Inflammatory macrophage treated with lipopolysaccharide for 1 hour (primary cell): ENCODE measurements at regions not wholly inside any gene's neighbourhood (a gene's known extent, or its start where the extent isn't known, plus 50 kb on each side); places are given as distances from the start of the nearest gene placed in this dataset.

Experiments used
- DNase-seq, 2 donors: peaks; one replicate each; pipeline ENCODE4 v3.0.0-alpha.2; 2020 to 2022

DNA sequence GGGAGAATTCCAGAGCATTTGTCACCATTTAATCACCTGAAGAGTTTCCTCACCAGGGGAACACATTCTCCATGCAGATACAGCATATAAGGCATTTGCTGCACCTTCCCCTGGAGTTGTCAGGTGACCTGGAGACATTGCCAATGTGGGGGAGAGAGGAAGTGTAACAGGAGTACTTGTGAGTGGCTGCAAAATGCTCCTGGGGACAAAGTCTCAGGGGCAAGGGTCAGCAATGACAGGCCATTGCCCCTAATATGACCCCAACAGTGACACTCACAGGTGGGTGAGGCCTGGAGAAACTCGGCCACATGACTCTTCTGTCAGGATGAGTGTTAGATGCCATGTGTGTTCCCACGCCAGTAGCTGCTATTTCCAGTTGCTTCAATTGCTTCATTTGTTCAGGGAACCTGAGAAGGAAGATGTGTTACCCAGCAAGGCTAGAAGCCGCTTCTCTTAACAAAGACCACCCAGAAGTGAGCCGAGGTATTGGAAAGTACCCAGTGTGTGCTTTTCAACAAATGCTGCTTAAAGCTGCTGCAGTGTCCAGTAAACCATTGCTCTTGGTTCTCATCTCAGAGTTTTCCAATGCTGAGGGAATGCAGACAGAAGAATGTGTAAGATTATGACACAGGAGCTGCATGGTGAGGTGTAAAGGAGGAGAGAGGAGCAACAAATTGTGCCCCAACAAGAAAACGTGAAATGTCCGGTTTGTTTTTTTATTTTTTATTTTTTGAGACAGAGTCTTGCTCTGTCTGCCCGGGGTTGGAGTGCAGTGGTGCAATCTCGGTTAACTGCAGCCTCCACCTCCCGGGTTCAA, 128.2 kb upstream of the SLC44A1 start:
- DNase-seq, result peak in 1 of 2 donors; percentile 49

DNA sequence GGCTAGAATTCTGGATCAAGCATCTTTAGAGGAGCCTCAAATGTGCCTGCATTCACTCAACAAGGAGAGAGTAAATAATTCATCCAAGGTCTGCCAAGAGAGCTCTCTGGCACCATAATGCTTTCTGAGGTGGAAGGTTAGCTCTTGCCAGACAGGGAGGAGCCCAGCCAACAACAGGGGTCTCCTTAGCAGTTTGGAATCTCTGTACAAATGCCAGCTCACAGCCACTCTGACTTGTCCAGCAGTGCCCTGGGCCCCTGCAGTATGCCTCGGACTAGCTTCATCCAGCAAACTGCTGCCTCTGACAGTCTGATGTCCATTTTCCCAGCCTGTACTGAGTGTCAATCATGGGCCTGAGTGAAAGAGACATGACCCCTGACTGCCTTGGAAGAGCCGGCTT, 127.2 kb upstream of the SLC44A1 start:
- no peak for DNase-seq

DNA sequence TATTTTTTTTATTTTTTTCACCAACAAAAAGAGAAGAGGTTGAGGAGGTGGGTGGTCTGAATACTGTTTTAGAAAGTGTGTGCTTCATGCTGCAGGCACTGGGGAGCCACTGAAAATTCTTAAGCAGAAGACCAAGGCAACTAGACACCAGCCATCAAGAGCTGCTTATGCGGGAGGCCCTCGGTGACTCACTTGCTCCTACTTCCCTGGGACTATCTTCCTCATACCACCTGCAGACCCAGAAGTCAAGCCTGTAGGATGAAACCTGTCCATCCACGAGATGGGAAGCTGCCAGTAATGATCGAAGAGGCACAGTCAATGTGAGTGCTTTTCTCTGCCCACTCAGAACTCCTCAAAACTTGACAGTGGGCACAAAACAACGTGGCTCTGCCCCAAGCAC, 125.8 kb upstream of the SLC44A1 start:
- no peak for DNase-seq

DNA sequence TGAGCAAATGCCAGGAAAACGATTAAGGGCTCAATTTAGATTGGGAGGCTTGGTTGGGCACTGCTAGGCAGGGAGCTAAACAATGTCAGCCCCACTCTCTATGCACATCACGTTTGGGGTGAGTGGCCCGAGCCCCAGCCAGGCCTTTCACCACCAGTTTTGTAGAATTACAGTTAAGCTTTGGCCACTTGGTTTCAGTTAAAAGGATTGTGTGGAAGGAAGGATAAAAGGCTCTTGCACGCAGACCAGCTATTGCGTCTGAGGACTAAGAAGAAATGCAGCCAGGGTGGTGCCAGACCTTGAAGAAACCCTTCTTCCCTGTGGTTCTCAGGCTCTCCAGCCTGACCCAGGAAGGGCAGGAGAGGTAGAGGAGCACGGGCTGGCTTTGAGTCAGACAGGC, 125.3 kb upstream of the SLC44A1 start:
- DNase-seq, result no peak

DNA sequence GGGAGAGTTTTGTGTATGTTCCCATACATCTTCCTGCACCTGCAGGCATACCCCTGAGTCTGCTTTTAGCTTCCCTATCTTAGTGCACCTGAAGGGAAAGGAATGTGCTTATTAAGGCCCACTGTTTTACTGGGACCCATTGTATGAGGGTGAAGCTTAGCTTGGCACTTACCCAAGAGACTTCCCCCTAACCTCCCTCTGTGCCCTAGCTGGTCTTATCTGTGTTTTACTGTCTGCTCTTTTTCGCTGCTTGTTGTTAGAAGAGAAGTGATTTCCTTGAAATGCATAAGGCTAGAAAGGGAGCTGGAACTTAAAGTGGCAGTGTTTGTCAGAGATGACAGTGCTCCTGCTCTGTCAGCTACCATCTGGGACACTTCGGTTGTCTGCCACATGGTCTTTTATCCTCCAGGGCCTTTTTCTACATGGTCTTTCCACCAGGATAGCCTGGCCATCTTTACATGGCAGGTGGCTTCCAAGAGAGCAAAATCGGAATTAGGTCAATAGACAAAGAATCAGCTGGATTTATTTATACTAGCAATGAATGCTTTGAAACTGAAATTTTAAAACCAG, 122.5 kb upstream of the SLC44A1 start:
- no peak for DNase-seq

DNA sequence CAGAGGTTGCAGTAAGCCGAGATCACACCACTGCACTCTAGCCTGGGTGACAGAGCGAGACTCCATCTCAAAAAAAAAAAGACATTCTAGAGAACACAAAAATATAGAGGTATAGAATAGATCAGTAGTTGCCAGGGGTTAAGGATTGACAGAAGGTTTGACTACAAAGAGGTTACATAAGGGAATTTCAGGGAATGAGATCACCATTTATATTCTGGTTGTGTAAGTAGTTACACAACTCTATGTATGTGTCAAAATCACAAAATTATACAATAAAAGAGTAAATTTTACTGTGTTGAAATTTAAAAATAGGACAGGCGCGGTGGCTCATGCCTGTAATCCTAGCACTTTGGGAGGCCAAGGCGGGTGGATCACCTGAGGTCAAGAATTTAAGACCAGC, 119.9 kb upstream of the SLC44A1 start:
- DNase-seq, result peak; percentile 87 to 90

DNA sequence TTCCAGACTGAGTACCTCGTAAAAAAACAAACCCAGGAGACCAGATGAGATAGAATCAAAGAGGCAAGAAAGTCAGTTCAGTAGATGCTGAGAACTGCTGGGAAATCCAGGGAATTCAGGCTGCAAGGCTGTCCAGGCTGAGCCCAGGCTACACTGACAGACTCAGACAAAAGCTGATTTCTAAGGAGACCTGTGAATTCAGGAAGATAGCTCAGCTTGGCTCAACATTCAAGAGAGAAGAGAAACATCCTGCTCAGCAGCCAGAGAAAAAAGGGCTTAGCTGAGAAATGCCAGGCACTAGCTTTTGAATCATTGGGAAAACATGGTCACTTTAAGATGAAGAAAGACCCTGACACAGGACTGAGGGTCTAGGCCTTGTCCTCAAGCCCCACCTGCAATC, 118.2 kb upstream of the SLC44A1 start:
- DNase-seq, result no peak

DNA sequence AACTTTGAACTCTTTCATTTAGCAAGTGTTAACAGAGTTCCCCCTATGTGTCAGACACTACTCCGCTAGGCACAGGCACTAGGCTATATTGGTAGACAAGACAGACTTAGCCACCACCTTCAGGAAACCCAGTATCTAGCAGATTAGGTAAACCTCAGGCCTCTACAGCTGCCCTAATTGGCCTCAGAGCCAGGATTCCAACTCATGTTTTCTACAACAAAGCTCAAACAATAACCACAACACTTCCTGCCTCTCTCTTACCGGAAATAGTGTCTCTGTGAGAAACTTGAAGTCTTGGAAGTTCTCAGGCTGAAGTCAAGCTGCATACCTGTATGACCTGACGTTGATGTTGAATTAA, 116.6 kb upstream of the SLC44A1 start:
- no peak for DNase-seq

DNA sequence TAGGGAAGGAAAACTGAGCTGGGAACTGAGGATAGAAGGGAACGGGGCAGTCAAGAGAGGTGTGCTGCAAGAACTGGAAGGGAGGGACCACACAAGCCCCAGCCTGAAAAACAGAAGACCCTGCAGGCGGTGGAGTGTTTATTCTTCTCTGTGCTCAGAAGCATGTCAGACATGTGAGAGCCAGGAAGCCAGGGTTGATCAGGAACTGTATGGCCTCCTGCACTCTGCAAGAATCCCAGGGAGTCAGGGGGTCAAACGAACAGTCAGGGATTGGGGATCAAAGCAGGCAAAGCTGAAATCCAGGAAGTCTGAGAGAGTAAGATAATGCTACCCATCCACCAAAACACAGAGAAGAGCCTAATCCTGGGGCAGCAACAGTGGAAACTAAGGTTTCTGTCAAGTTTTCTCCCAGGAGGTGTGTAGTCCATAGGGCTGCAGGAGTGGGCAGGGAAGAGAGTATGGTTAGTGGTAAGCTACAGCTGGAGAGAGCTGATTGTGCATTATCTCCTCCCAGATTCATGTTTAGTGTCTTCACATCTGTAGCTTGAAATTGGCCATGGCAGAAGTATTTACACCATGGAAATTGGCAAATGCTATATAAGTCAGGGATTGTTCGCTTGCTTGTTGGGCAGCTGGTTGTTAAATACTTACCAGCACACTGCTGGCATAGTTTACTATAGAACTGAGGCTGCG, 115.4 kb upstream of the SLC44A1 start:
- no peak for DNase-seq

DNA sequence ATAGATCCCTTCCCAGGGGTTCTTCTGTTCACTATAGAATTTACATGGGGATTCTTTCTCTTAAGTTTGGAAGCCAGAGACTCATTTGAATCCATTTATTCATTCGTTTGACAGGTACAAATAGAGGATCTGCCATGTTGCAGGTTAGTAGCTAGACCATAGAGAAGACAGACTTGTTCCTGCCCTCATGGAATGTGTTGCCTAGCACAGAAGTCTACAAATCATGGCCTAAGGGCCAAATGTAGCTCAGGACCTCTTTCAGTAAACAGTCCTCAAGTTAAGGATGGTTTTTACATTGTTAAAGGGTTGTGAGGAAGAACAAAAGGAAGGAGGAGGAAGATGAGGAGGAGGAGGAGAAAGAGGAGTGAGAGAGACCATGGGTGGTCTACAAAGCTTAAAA, 114.7 kb upstream of the SLC44A1 start:
- no peak for DNase-seq

DNA sequence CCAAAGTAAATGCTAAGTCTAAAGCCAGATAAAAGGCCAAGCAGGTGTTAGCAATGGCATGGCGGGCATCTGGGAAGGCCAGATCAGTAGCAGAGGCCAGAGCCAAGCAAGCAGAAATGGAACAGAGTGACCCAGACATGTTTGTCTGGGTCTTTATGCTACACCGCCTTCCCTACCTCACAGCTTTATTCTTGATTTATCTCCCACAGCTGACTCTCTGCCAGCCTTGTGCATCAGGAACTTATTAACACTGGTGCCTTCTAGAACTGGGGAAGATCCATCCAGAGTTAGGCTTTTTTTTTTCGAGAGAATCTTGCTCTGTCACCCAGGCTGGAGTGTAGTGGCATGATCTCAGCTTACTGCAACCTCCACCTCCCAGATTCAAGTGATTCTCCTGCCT, 112.5 kb upstream of the SLC44A1 start:
- no peak for DNase-seq

DNA sequence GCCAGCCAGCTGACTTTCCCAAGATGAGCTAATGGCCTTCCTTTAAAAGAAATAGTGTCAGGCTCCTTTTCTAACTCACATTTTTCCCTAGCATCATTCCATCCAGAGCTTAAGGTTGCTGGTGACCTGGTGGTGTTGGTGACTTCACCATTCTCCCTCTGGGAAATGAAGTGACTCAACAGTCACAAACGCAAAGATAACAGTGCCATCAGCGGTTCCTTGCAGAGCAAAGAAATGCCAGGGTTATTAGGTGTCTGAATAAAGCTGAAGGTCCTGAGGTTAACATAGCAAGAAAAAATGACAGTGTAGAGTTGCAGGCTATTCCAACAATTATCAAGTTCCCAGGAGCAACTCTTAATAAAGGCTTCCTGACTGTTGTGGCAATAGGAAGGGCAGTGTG, 111.8 kb upstream of the SLC44A1 start:
- DNase-seq, result no peak

DNA sequence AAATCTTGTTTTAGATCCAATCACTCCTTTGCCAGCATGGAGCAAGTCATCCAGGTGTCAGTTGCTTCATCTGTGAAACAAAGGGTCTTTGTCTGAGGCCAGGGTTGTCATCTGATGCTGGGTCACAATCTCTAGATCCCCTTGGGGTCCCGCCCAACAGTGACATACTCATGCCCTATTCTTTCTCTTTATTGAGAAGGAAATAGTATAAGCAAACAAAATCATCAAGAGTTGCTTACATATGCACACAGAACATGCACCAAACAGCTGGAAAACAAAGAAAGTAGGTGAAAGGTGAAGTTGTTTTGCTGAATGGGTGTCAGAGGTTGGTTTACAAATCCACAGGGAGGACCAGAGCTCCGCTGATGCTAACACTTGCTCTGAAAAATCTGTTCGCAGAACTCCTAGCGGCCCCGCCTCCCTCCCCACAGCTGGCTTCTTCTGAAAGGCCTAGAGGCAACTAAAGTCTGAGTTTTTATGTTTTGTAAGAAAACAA, 106.1 kb upstream of the SLC44A1 start:
- DNase-seq, result no peak

DNA sequence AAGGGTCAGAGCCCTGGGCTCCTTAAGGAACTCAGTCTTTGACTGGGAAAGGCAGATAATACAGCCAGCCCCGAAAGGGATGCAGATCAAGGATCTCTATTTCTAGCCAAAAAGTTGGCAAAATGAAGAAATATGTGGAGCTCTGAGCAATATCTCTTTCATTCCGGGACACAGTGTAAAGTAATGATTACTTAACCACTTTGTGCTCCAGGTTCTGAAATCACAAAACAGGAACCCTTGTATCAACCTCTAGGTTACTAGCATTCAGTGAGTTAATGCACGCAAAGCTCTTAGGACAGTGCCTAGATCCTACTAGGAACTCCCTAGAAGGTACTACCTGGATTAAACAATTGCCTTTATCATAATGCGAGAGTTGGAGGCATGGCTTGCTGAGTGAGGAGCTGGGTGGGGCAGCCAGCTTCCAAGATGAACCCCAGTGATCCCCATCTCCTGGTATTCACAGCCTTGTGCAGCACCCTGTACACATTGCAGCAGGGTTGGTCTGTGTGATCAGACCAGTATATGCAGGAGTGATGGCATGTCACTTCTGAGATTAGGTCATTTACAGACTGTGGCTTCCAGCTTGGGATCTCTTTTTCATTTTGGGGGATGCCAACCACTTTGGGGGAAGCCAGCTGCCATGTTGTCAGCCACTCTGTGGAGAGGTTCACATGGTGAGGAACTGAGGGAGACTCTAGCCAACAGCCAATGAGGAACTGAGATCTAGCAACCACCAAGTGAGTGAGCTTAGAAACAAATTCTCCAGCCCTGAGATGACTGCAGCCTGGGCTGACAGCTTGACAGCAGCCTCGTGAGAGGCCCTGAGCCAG, 103.1 kb upstream of the SLC44A1 start:
- peak; percentile 65 to 92 for DNase-seq

DNA sequence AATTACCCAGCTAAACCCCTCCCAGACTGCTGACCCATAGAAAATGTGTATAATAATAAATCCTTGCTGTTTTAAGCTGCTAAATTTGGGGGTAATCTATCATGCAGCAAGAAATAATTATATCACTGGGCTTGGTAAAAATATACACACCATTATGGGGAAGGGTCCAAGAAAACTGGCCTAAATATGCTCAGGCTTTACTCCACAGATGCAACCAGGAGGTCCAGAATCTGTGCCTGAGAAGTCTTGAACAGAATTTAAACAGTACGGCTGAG, 102.5 kb upstream of the SLC44A1 start:
- no peak for DNase-seq

DNA sequence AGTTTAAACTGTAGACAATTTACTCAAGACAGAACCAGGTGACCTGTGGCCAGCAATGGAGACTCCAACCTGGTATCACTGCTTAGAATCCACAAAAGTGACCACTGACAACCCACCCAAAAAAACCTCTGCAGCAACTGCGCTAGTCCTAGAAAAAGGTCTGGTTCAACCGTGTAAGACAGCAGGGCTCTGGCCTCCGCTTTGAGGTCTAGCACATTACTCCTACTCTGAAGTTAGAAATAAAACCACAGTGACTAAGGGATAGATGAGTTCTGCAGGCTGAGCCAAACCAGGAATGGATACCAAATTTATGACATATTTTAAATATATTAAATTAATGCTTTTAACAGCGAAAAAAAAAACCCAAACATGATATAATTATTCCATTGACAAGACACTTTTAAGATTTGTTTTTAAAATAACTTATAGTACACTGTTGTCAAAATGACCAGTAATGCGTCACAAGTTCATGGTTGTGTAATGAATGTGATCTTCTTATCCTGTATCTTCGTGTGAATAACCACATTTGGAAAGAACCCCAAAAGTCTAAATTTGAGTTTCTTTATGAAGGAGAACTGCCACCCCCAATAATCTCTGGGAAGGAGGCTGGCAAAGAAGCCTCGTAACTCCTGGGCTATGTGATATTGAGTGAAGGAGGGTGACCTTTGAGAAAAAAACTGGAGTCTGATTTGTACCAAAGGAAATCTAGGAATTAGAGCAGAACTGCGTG, 101.9 kb upstream of the SLC44A1 start:
- peak; percentile 80 to 84 for DNase-seq

DNA sequence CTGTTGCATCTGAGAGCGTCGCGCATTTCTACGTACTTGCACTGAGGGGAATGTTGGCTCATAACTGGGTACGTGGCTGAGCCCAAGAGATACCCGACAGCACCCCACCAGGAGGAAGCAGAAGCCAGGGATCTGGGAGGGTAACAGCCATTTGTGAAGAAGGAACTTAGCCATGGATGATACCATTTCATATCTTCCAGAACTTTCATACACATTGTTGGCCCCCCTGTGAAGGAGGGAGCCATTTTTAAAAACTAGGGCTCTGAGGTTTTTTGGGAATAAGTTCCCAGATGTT, 101.4 kb upstream of the SLC44A1 start:
- DNase-seq, result no peak

DNA sequence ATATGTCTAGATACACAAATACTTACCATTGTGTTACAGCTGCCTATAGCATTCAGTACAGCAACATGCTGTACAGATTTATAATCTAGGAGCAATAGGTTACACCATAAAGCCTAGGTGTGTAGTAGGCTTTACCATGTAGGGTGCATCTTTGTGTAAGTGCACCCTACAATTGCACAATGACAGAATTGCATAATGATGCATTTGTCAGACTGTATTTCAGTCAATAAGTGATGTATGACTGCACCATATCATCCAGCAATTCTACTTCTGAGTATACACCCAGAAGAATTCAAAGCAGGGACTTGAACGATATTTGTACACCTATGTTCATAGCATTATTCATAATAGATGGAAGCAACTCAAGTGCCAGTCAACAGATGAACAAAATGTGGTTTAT, 100.4 kb upstream of the SLC44A1 start:
- peak; percentile 83 to 84 for DNase-seq

DNA sequence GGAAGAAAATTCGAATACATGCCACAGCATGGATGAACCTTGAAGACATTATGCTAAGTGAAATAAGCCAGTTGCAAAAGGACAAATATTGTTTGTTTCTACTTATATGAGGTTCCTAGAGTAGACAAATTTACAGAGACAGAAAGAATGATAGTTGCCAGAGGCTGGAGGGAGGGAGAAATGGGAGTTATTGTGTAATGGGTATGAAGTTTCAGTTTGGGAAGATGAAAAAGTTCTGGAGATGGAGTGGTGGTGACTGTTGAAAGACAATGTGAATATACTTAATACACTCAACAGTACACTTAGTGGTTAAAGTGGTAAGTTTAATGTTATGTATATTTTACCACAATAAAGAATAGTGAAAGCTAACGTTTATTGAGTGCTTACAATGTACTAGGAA, 99.6 kb upstream of the SLC44A1 start:
- no peak for DNase-seq

DNA sequence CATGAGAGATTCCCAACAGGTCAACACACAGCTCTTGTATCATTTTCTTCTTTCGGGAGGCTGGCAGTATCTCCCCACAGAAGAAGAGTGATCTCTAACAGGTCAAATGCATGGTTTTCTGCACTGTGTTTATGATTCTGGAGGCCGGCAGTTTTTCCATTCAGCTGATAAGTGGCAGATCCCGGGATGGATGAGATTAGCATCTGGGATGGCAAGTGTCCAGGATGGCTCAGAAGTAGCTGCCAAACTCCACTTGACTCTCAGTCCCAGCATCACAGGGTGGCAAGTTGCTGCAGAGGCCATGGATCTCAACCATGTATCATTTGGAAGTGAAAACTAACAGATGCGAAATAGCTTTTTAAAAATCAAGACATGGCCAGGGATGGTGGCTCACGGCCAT, 97.8 kb upstream of the SLC44A1 start:
- no peak for DNase-seq

DNA sequence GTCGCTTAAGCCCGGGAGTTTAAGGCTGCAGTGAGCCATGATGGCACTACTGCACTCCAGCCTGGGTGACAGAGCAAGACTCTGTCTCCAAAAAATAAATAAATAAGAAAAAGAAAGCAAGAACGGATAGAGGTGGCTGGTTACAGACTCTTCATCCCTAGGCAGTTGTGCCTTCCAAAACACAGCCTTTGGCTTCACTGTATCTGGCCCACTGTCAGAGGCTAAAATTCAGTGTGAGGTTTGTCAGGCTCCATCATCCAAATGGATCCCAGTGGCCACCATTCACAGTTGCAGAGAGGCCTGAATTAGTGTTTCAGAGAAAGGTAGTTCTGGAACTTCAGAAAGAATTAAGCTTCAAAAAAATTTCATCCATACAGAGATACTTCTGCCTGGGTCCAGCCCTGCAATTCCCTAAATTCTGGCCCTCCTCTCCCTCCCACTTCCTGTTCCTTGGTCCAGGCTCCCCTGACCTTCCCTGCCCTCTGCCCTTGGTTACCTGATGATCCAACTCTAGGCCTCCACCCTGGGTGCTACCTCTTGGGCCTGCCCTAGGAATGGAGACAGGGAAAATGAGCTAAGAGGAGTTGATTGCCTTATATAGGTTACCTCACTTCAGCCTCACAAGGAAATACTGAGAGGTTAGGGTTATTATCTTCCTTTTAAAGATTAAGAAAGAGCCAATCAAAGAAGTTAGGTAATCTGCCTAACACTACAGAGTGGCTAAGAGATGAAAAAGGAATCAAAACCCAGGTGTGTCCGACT, 97.2 kb upstream of the SLC44A1 start:
- DNase-seq, result no peak

DNA sequence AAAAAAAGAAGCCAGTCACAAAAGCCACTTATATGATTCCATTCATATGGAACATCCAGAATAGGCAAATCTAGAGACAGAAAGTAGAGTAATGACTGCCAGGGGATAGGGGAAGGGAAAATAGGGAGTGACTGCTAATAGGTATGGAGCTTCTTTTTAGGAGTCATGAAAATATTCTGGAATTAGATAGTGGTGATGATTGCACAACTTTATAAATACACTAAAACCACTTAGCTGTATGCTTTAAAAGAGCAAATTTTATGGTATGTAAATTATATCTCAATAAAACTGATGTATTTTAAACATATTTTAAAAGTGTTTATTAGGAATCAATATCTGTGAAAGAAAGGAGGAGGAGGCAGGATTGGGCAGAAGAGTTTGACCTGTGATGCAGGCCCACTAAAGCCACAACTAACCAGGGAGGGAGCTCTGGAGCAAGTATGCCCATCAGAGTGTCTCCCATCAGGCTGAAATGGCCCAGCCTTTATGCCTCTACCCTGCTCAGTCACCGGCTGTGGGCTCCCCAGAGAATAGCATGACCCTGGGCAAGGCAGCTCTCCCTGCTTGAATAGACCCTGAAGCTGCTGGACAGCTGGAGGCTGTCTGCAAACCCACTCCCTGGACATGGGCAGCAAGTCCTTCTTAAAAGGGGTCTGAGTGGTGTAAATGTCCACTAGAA, 96.0 kb upstream of the SLC44A1 start:
- no peak for DNase-seq
